Activated CD4-positive, alpha-beta T cell treated with anti-CD3 and anti-CD28 coated beads for 4 hours (primary cell): ENCODE measurements at regions not wholly inside any gene's neighbourhood (a gene's known extent, or its start where the extent isn't known, plus 50 kb on each side); places are given as distances from the start of the nearest gene placed in this dataset.

ENCODE experiments used
- DNase-seq, 2 donors: peaks; one replicate each; pipeline ENCODE4 v3.0.0-alpha.2; 2020

DNA sequence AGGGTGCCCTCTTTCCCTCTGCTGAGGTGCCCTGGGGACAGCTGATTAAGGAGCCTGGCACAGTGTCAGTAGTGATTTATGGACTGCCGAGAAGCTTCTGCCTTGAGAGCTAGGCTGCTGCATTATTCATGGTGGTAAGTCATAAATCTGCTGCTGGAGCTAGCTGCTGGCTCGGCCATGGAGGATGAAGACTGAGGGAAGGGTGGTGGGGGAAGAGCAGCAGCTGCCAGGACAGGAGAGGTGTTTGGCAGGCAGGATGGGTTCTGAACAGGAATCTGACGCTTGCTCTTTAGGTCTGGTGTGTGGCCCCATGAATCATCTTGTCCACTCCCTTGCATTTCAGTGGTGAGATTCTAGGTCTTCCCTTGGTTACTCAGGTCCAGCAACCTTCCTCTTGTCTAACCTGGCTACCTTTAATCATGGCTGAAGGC is 296.3 kb downstream of the DYSF start:
- DNase-seq, result no peak

DNA sequence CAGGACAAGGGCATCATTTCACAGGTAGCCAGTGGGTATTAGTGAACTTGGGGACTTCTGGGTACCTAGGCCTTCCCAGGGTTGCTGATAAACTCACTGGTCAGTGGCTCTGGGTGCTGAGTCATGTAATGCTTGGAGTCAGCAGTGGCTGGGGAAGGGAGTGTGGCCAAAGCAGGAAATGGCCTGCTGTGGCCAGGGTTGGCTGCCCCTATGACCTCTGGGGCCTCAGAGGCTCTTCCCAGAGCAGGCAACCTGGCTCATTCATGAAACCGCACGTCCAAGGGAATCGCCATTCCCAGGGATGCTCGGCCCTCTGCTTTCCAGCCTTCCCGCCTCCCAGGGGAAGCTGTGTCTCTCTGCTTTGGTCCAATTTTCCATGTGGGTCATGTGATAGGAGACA is 294.9 kb downstream of the DYSF start:
- no peak for DNase-seq

DNA sequence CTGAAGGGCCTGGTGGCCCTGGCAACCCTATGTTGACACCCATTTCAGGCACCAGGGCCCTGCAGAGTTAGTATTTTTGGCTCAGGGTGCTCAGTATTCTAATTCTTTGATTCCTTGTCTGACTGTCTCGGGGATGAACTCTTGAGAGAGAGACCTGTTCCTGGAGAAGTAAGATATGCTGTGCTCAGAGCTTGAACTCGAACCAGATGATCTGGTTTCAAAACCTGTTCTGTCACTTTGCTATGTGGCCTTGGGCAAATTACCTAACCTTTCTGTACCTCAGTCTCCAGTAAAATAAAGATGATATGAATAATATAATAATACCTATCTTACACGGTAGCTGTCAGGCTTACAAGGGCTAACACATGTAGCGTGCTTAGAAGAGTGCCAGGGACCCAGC is 294.2 kb downstream of the DYSF start:
- DNase-seq, result no peak

DNA sequence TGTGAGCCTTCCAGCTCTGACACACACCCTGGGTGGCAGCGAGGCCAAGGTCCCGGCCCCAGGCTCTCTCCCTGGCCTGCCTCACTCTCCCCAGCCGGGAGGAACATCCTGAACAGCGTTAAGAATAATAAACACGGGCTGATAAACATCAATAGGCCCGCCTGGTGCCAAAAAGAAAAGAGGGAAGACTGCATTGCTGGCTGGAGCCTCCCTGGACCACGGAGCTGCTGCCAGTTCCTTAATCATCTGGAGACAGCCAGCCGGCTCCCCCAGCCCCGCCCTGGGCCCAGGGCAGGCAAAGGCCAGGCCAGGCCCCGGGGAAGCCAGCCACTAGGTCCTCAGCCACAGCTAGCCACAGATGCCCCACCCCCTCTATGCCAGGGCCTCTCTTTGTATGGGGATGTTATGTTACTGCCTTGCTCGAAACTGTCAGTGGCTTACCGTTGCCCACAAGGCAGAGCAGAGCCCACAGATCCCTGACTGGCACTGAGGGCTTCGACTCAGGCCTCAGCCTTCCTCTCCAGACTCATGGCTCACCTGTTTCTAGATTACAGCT is 293.7 kb downstream of the DYSF start:
- no peak for DNase-seq

DNA sequence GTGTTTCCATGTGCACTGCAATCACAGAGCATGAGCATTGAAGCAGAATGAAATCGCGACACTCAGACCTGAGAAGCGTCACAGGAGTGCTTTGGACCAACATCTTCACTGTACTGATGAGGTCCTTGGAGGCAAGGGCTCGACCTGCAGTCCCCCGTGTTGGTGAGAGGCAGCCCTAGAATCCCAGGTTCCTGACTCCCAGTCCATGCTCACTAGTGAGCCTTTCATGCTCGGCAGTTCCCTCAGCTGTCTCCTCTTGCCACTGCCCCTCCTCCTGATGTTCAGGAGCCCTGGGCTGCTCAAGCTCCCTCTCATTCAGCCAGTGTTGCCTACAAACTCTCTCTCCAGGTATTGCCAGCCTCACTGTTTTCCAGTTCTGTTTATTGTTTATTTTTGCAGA is 291.4 kb downstream of the DYSF start:
- DNase-seq, result no peak

DNA sequence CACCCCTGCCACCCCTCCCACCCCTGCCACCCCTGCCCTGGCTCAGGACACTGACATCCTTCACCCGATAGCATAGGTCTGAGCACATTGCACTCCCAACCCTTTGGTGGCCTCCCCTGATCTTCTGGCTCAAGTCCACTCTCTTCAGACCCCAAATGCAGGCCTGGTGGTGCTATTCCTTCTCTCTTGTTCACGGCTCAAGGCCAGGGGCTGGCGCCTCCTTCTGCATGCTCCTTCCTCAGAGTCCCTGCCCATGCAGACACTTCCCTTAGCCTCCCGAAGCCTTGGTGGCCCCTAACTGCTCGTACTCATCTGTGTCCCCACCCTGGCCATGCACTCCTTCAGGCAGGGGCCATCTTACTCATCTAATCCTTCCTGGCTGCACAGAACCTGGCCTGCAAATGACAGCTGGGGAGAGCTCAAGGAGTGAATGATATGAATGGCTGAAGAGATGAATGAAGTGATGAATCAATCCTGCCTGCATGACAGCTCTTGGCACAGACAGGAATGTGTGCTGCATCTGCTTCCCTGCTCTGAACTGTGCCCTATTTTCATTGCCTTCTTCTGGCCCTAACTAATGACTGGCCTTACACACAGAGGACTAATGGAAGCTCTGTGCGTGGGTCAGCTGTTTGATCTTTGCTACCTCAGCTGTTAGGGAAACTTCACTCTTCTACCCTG is 290.8 kb downstream of the DYSF start:
- no peak for DNase-seq

DNA sequence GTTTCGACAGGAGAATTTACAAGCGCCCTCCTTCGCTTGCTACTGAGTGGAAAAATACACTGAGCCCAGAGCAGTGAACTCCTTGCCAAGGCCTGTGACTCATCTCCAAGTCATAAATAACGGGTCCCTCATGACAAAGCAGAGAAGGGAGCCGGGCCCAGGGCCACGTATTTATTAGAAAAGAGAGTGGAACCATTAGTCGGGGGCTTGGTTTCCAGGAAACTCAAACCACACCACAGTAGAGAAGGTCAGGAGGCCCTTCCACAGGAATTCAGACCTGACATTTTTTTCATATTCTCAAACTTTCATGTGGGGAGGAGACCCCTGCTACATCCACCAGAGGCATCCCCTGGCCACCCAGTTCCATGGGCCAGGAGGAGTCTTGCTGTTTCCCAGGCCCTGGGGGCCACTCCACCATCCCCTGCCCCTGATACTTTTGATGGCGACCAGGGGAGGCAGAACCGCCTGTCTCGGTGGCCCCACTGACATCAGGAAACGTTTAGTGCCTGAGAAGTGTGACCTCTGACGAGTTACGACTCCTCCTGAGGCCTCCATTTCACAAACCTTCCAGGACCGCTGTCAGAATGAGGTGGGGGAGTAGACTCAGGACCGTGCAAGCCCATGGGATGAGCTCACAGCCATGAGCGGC is 289.7 kb downstream of the DYSF start:
- no peak for DNase-seq

DNA sequence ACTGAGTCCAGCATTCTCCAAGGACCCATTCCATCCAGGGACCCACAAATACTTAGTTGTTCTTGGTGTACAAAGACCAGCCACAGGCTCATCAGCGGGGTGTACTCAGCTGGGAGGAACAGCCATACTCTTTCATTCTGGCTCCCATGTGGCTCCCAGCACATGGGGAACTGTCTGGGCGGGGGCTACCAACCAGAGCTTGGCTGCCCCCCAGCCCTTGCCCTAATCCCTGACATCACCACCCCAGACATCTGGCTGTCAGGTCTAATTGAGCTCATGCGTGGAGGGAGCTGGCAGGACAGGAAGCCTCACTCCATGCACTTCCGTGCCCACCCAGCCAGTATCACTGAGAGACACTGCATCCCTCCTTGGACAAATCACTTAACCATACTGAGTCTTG is 283.6 kb downstream of the DYSF start:
- no peak for DNase-seq

DNA sequence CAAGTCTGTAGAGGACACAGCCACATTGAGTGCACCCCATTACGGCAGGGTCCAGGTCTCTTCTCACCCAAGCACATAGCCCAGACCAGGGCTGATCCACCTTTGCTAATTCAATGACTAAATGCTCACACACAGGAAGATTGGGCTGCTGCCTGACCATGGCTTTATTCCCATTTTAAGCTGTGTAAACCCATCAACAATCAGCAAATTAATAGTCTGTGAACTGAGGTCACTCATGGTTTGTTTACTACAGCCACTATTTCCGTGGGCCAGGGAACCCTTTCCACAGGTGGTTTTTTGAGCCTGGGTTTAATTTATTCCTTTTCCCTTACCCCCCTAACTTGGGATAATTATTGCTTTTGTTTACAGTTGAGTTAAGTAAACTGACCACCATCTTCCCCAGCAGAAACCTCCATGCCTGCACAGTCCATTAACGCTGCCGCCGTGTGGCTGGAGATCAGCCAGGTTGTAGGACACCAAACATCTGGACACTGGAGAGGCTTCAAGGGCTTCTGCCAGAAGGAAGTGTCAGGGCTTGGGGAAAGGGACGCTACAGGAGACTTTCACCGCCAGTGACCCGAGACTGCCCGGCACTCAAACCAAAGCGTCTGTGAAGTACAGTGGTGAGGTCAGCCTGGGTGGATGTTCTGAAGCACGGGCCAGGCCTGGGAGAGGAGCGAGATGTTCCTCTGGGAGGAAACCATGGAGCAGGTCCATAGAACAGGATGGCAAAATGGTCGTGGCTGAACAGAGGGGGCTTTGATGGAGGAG is 282.9 kb downstream of the DYSF start:
- DNase-seq, result no peak
